Stimulated activated CD8-positive, alpha-beta memory T cell treated with anti-CD3 and anti-CD28 coated beads, Interleukin-12 subunit alpha, Interleukin-12 subunit beta, amount 100 ng/mL, for 24 hours (primary cell): ENCODE measurements at regions not wholly inside any gene's neighbourhood (a gene's known extent, or its start where the extent isn't known, plus 50 kb on each side); places are given as distances from the start of the nearest gene placed in this dataset.
"Not testable (repeated sequence)": the region's sequence is repeated elsewhere in the genome, so short reads cannot be mapped to it uniquely, and the experiment has no call there.

Experiments
- DNase-seq: peaks from one replicate; pipeline ENCODE4 v3.0.0-alpha.2; 2020; ENCODE audit errors: extremely low read depth

DNA sequence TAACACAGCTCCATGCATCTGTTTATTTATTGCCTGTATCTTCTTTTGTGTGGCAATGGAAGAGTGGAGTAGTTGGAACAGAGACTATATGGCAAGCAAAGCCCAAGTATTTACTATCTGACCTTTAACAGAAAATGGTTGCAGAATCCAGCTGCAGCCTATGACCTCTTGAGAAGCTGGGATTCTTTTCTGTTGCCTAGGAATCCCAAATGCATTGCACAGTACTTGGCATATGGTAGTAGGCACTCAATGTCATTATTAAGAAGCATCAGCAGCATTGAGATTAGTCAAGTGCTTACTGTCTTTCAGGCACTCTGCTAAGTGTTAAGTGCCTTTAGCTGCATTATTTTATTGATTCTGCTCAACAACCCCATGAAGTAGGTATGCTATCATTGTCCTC, 331.6 kb downstream of the CCDC85A start:
- DNase-seq: no peak

DNA sequence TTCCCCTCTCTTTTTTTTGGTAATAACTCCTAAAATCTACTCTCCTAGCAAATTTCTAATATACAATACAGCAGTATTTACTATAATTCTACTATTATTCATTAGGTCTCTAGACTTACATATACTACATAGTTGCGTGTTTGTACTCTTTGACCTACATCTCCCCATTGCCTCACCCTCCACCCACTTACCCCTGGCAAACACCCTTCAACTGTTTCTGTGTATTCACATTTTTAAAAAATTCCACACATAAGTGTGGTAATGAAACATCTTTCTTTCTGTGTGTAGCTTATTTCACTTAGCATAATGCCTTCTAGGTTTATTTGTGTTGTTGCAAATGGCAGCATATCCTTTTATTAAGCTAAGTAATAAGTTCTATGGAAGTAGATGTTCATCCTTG, 336.0 kb downstream of the CCDC85A start:
- DNase-seq: no peak

DNA sequence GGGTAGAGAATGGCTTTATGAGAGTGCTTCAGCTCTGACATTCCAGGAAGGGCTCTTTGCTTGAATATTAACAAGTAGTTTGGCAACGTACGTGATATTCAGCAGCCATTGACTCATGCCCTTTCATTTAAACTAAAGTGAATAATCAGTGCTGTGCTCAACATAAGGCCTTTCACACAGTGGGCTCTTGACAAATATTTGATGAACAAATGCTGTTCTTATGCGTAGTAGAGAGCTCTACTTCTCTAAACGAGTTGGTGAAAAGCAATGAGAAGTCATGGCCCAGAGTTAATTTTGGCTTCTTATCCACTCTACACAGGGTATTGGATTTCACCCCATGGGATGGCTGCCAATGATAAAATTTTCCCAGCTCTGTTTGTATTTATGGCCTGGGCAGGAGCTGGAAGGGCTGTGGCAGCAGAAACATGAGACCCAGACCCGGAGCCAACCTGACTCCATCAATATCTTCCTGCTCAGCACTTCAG, 338.9 kb downstream of the CCDC85A start:
- DNase-seq: no peak

DNA sequence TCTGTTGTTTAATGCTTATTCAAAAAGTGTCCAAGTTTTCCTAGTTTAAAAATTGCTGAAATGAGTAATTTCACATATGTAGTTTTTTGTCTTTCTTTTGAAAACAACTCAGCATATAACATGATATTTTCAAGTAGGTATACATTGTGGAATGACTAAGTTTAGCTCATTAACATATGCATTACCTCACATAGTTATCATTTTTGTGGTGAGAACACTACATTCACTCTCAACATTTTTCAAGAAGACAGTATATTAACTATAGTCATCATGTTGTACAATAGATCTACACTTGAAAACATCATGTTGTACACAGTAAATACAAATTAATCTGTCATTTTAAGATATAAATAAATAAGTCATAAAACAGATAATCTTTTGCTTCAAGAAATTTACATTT, 340.0 kb downstream of the CCDC85A start:
- DNase-seq: no peak

DNA sequence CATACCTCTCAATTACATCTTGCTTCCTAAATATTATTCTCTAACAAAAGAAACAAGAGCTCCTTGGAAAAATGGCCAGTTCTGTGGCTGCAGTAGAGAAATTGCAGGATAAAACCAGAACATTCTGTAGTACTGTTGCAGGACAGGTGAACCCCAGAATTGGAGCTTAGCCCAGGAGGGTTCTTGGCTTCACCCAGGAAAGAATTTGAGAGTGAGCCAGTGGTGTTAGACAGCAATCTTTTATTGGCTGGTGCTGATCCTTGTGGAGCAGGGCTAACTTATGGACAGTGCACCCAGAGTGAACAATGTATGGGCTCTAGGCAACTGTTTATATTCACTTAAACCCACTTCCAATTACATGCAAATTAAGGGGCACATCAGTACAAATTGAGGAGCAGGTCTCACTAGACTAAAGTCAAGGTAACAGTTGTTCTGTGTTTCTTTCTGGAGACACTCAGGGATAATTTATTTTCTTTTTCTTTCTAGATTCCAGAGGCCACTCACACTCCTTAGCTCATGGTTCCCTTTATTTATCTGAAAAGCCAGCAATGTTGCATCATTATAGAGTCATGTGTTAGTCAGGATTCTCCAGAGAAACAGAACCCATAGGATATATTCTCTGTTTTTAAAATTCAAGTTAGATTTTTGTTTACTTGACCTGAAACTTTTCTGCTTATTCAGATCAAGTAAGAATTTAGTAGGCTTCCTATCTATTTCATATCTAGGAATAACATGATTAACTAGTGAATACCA, 348.1 kb downstream of the CCDC85A start:
- DNase-seq: no peak

DNA sequence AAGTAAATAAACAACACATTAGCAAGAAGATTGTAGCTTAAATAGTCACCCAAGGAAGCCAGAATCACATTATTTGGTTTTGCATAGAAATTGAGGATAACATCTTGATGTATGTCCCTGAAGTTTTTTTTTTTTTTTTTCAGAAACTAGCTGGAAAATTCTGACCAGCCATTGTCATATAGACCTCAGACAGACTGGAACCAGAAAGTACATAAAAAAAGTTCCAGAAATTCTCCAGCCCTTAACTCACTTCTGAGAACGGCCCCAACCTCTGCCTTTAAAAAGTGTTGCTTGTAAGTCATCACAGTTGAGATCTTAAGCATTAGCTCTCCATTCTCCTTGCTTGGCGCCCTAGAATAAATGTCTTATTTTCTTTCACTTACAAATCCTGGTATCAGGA, 350.5 kb downstream of the CCDC85A start:
- DNase-seq: no peak

DNA sequence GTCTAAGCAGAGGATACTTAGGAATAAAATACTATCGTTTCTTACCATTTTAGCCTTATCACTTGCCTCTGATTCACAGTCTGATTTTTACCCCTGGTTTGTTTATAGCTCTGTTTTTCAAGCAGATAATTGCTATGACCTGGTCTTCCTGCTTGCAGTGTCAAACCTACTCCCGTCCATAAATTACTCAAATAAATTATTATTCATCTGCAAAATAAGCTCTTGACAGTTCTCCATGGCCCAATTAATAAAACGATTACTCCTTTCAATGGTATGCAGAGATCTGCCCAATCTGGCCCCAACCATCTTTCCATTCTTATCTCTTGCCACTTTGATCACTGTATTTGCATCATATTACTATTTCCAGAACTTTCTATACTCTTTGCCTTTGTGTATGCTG, 354.0 kb downstream of the CCDC85A start:
- no peak for DNase-seq

DNA sequence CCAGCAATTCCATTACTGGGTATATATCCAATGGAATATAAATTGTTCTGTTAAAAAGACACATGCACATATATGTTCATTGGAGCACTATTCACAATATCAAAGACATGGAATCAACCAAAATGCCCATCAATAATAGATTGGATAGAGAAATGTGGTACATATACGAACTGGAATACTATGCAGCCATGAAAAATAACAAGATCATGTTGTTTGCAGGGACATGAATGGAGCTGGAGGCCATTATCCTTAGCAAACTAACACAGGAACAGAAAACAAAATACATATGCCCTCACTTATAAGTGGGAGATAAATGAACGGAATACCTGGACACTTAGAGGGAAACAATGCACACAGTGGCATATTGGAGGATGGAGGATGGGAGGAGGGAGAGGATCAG, 355.8 kb downstream of the CCDC85A start:
- DNase-seq: no peak

DNA sequence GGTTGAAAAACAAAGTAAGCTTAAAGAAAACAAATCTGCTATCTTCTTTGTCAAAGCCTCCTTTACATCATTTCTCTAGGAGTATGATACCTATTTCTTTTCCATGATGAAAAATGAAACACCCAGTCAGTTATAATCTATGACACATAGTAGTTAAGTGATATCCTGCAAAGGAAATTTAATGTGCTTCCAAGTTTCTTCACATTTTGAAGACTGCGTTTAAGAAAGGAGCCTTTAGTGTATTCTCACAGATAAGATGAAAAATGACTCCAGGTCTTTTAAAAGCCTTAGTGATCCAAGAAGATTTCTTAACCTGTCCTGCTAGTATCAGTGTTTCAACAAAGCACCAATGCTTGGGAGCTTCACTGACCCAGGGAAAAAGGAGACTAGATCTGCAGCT, 356.7 kb downstream of the CCDC85A start:
- DNase-seq: no peak

DNA sequence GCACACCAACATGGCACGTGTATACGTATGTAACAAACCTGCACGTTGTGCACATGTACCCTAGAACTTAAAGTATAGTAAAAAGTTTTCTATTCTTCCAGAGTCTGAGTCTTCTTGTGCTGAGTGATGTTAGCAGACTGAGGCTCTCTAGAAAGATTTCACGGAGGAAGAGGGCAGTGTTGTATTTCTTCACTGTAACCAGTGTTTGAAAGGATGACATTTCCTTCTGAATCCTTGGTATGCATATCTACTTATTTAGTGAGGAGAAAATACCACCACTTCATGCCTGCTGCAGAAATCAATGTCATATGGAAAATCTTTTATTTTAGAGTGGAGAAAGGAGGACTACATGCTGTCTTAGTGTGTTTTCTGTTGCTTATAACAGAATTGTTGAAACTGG, 357.1 kb downstream of the CCDC85A start:
- no peak for DNase-seq

DNA sequence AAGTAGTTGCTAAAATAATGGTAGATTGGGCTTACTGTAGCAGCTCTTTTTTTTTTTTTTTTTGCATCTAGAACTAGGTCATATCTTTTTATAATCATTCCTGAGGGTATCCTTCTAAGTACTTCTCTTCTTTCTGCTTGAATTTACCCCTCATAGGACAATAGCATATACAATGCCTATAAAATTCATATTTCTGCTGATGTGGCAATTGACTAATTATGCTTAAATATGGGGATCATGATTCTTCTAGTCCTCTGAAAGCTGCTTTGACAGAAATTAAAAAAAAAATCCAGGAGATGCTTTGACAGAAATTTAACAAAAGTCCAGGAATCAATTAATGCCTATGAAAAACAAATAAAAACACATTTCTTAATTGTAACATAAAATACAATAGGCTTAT, 358.4 kb downstream of the CCDC85A start:
- no peak for DNase-seq

DNA sequence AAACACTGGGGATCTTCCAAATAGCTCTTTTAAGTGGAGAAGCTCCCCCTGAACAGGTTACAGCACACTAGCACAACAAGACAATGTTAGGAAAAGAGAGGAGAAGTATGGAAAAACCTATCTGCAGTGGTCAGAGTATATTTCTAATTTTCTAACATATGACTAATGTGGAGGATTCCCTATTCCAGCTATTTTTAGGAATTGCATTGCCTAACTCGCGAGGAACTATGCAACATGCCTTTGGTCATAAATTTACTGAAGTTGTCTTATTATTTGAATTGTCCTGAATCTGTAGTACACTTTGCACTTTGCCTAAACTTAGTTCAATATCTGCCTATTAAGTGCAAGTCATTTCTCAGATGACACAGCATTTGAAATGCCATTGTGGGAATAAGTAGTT, 381.4 kb downstream of the CCDC85A start:
- DNase-seq: no peak

DNA sequence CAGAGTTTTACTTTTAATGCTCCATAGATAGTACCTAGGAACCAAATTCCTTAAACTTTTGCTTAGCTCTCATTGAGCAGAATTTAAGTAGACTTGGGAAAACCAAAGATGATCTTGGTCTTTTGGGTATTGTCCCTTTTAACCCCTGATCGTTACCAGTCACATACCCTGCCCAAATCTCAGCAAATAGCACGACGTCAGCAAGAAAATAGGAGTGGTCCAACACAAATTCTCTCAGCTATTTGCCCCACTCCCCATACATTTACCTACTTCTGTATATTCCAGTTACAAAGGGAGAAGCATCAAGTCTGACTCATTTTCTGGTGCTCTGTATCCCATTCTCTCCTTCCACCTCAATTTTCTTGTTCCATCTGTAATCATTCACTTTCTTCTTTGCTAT, 387.3 kb downstream of the CCDC85A start:
- DNase-seq: no peak

DNA sequence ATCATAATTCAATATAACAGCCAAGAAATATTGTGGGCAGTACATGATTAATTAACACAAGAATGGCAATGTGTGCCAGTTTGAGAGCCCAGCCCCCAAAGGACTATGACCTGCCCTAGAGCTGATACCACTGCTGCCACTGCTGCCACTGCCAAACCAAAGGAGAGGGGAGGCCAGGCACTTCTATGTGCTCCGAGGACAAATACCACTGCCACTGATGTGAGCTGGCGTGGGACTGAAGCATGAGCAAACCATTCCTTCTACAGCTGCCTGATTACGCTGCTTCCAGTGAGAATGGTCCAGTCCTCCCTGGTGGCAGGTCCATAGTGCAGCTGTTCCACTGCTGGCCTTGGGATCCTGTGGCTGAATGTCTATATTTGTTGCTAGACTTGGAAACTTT, 392.2 kb downstream of the CCDC85A start:
- DNase-seq: no peak

DNA sequence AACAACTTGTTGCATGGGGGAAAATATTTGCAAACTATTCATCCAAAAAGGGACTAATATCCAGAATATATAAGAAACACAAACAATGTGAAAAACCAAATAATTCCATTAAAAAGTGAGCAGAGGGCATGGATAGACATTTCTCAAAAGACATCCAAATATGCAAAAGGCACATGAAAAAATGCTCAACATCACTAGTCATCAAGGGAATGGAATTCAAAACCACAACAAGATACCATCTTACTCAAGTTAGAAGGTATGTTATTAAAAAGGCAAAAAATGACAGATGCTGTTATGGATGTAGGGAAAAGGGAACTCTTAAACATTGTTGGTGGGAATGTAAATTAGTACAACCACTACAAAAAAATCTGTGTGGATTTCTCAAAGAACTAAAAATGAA, 396.5 kb downstream of the CCDC85A start:
- no peak for DNase-seq

DNA sequence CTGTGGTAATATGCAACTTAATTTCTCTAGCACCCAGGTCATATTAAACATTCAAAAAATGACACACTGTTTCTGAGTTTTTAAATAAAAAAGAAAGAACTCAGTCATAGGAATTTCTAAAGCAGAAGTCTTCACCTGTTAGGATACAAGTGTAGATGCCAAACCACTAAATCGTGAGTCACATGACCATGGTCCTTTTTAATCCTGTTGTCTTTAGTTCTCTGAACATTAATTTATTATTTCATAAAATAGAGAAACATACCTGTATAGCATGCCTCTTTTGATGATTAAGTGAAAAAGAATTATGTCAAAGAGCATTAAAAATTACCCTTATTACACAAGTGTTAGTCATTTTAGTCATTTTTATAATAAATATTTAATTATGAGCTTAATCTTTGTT, 398.8 kb downstream of the CCDC85A start:
- no peak for DNase-seq

DNA sequence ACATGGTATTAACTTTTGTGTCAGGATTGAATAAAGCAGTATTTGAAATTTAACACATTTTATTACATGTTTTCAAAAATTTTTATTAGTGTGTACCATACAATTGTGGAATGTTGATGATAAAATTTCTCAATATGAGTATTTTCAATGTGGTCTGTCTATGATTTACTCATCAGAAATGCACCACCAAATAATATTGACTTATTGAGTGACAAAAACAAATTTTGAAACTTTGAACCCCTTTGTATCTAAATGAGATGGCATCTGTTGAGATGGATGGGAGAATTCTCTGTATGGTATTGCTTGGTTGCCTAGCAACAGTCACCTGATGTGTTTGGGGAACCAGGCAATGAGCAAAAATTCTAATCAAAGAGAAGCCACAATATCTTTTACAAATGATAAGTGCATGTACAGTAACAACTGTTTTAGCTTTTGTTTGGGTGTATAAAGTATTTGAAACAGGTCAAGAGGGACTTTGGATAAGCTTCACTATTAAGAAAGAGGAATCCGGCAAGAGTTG, 400.1 kb downstream of the CCDC85A start:
- no peak for DNase-seq

DNA sequence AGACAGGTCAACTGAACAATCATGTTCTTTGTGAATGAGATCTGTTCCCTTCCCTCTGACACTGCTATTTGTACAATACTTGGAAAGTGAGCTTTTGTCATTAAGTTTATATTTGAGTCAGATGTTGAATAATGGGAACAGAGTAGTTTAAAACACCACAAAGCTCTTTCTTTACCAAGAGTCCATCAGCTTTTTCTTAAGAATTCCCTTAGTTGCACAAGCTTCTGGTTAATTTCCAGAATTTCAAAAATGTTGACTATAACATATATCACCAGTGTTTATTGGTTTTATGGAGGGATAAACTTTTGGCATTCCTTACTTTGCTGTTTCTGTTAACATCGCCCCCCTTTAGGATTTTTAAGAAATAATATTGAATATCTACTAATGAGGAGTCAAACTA, 403.7 kb downstream of the CCDC85A start:
- no peak for DNase-seq

DNA sequence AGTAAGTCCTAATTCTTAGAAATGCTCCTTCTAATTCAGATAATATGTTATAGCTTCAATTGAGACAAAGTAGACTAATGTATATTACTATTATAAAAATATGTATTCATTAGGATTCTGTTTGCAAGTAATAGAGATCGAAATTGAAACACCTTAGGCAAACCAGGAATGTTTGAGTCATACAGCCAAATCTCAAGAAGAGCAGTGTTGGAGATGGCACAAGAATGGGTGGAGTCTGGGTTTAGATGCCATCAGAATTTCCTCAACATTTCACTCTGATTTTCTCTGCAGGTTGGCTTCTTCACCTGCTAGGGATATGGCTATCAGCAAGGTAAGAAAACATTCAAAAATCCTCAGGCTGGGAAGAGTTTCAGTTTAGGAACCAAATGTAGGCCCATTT, 405.4 kb downstream of the CCDC85A start:
- DNase-seq: no peak

DNA sequence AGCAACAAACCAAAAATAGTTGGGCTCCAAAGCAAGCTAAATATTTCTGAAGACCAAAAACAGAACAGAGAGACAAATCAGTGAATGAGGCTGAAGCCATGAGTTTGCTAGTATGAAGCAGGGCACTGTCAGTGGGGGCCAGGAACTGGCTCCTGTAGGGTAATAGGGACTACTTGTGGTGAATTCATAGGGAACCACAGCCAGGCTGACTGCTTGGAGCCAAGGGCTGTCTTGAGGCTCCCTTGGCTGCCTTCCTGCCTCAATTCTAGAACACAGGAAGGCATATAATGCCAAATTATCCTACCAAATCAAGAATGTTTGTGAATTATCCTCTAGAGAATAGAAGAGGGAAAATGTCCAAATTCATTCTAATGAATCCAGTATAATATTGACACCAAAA, 406.0 kb downstream of the CCDC85A start:
- no peak for DNase-seq

DNA sequence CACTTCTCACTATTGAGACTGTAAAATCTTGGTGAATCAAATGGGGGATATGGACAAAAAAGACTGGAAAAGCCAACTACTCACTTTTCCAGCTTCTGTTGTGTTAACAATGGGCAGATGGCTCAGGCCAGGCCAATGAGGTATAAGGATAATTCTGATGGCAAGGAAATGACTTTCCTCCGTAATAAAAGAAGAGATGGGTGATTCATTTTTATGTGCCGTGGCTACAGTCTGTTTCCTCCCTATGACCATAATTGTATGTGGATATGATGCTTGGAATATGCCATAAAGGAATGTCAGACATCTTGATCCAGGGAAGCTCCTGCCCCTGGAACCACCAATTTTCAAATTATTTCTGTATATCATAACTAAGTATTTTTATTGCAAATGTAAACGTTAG, 406.8 kb downstream of the CCDC85A start:
- no peak for DNase-seq

DNA sequence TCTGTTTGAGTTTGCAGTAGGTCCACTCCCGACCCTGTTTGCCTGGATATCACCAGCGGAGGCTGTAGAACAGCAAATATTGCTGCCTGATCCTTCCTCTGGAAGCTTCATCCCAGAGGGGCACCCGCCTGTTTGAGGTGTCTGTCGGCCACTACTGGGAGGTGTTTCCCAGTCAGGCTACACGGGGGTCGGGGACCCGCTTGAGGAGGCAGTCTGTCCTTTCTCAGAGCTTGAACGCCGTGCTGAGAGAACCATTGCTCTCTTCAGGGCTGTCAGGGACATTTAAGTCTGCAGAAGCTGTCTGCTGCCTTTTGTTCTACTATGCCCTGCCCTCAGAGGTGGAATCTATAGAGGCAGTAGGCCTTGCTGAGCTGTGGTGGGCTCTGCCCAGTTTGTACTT, 422.3 kb downstream of the CCDC85A start:
- not testable (repeated sequence) for DNase-seq

DNA sequence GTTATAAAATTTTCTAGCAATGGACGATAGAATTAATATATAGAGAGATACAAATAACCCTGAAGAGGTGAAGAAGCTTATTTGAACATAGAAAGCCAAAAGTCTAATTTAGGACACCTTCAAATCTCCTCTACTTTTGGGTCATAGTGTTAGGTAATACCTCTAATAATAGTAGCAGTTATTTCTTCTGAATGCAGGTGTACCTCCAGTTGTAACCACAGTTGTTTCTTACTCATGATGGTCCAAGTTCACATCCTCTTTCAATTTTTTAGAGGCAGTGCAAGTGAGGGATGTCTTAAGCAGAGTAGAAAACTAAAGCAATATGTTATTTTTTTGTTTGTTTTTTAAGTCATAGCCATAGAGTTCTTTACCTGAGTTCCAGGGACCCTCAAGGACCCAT, 429.5 kb downstream of the CCDC85A start:
- no peak for DNase-seq

DNA sequence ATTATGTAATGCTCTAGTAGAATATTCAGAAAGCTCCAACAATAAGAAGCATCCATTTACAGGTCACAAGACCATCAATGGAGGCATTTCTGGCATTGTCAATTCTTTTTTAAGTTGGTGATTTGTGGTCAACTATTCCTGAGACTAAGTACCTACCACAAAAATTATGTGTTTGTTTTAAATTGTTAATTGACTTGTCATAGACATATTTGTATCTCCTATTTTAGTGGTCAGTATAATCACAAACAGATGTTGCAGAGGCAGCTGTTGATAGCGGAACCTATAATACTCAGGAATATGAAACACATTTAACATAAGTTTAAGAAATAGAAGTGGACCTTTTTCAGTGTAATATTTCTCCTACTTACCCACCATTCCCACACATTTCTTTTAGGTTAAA, 430.1 kb downstream of the CCDC85A start:
- DNase-seq: no peak
